Activated CD8-positive, alpha-beta T cell treated with anti-CD3 and anti-CD28 coated beads for 36 hours (primary cell): ENCODE measurements at regions not wholly inside any gene's neighbourhood (a gene's known extent, or its start where the extent isn't known, plus 50 kb on each side); places are given as distances from the start of the nearest gene placed in this dataset.

Source experiments
- ATAC-seq: fragments of 200-7000 bp; cut with Tn5 transposase; one replicate; pipeline ENCODE4 v1.10.0; 2021; ENCODE audit warnings: mild to moderate bottlenecking, moderate library complexity
- CTCF ChIA-PET: fragments of 350-600 bp; sonication (Branson Sonifier 250); formaldehyde crosslinking; loops from one replicate; lab custom pipeline; 2021; ENCODE audit warnings: antibody characterized with exemption; lab: Charles Lee
- POLR2A ChIA-PET: fragments of 350-600 bp; sonication (Branson Sonifier 250); formaldehyde crosslinking; loops from one replicate; lab custom pipeline; 2021; ENCODE audit warnings: antibody characterized with exemption; lab: Charles Lee
- DNase-seq: peaks from one replicate; pipeline ENCODE4 v3.0.0-alpha.2; 2020
- H3K27ac Mint-ChIP-seq: one replicate; pipeline ENCODE4 v1.8.0; 2021; ENCODE audit warnings: mild to moderate bottlenecking, mixed read lengths
- H3K27me3 Mint-ChIP-seq: one replicate; pipeline ENCODE4 v1.8.0; 2021; ENCODE audit warnings: mixed read lengths
- H3K36me3 Mint-ChIP-seq: one replicate; pipeline ENCODE4 v1.8.0; 2021; ENCODE audit warnings: low read depth, mixed read lengths
- H3K4me1 Mint-ChIP-seq: one replicate; pipeline ENCODE4 v1.8.0; 2021; ENCODE audit warnings: low read depth, mixed read lengths
- H3K4me3 Mint-ChIP-seq: one replicate; pipeline ENCODE4 v1.8.0; 2021; ENCODE audit warnings: mild to moderate bottlenecking, moderate library complexity, mixed read lengths
- H3K9me3 Mint-ChIP-seq: one replicate; pipeline ENCODE4 v1.8.0; 2021; ENCODE audit warnings: mixed read lengths
- CTCF ChIP-seq: fragments of 200-600 bp; IDR thresholded peaks from one replicate; pipeline ENCODE4 v1.8.0; 2022; ENCODE audit warnings: antibody characterized with exemption, mild to moderate bottlenecking
- intact Hi-C: fragments of 100-400 bp; cut with micrococcal nuclease; formaldehyde crosslinking; loops from one replicate; pipeline ENCODE4 v1.10.0; 2022

GRCh38 chr16:85291302-85292148 is 179.3 kb upstream of the CIBAR2 start:
- CTCF ChIA-PET, result interaction anchor here (1.1 kb wide), 1 partner anchor 177 kb away, joined by 4 read pairs; no protein-coding TSS in a partner anchor
- H3K27me3 Mint-ChIP-seq, result no peaks in the 10 kb centered on the region
- TF ChIP-seq CTCF, result no peak
- no peaks in the 10 kb centered on the region for H3K4me1 Mint-ChIP-seq
- POLR2A ChIA-PET, result no interaction called here
- intact Hi-C loops, result no loop called here
- H3K9me3 Mint-ChIP-seq, result no peaks in the 10 kb centered on the region
- H3K36me3 Mint-ChIP-seq, result no peaks in the 10 kb centered on the region
- ATAC-seq, result no peak
- DNase-seq, result no peak
- H3K4me3 Mint-ChIP-seq, result no peak overlapping the region
- no peak overlapping the region for H3K27ac Mint-ChIP-seq

- ATAC-seq (no peak), DNase-seq (no peak)
- no peaks in the 10 kb centered on the region for H3K36me3 Mint-ChIP-seq
- no peak overlapping the region for H3K27ac Mint-ChIP-seq
- intact Hi-C loops, result no loop called here
- H3K4me1 Mint-ChIP-seq, result no peaks in the 10 kb centered on the region
- no peak for TF ChIP-seq CTCF
- H3K4me3 Mint-ChIP-seq, result no peak overlapping the region
- CTCF ChIA-PET, result no interaction called here
- H3K27me3 Mint-ChIP-seq, result no peaks in the 10 kb centered on the region
- POLR2A ChIA-PET, result no interaction called here
- H3K9me3 Mint-ChIP-seq, result no peaks in the 10 kb centered on the region
Measured at GRCh38 chr16:85293458-85293857, 181.2 kb upstream of the CIBAR2 start.

- no peaks in the 10 kb centered on the region for H3K9me3 Mint-ChIP-seq
- intact Hi-C loops, result no loop called here
- no peaks in the 10 kb centered on the region for H3K4me1 Mint-ChIP-seq
- TF ChIP-seq CTCF, result no peak
- no peak overlapping the region for H3K27ac Mint-ChIP-seq
- POLR2A ChIA-PET, result no interaction called here
- no peak overlapping the region for H3K4me3 Mint-ChIP-seq
- CTCF ChIA-PET, result no interaction called here
- ATAC-seq (no peak), DNase-seq (no peak)
- H3K27me3 Mint-ChIP-seq, result no peaks in the 10 kb centered on the region
- H3K36me3 Mint-ChIP-seq, result no peaks in the 10 kb centered on the region
Measured at GRCh38 chr16:85293904-85294642, 181.8 kb upstream of the CIBAR2 start.

GRCh38 chr16:85294810-85295508 is 182.7 kb upstream of the CIBAR2 start:
- Mint-ChIP-seq H3K9me3 (no peaks in the 10 kb centered on the region), H3K4me3 (no peak overlapping the region), H3K36me3 (no peaks in the 10 kb centered on the region), H3K27me3 (no peaks in the 10 kb centered on the region), H3K27ac (no peak overlapping the region), H3K4me1 (no peaks in the 10 kb centered on the region)
- POLR2A ChIA-PET, result no interaction called here
- DNase-seq (no peak), ATAC-seq (no peak)
- CTCF ChIA-PET, result no interaction called here
- intact Hi-C loops, result no loop called here
- no peak for TF ChIP-seq CTCF
